GM18870 (cell line): ENCODE measurements at regions not wholly inside any gene's neighbourhood (a gene's known extent, or its start where the extent isn't known, plus 50 kb on each side); places are given as distances from the start of the nearest gene placed in this dataset.
"Not testable (repeated sequence)": the region's sequence is repeated elsewhere in the genome, so short reads cannot be mapped to it uniquely, and the experiment has no call there.

Source experiments
- ATAC-seq: cut with Tn5 transposase; IDR thresholded peaks from one replicate; pipeline ENCODE4 v1.9.1; 2021; ENCODE audit warnings: moderate library complexity; ENCODE audit not compliant: unreplicated experiment

- ATAC-seq, result no peak
Observed at GRCh38 chr5:1637639-1638481, 114.1 kb upstream of the LPCAT1 start.

- ATAC-seq, result no peak
Observed at GRCh38 chr5:1636981-1637638, 113.3 kb upstream of the LPCAT1 start.

- not testable (repeated sequence) for ATAC-seq
Observed at GRCh38 chr5:1636208-1636770, 112.5 kb upstream of the LPCAT1 start.

GRCh38 chr5:1635477-1635876 is 111.7 kb upstream of the LPCAT1 start:
- not testable (repeated sequence) for ATAC-seq

- no peak for ATAC-seq
Observed at GRCh38 chr5:1634337-1634661, 110.5 kb upstream of the LPCAT1 start.

GRCh38 chr5:1633605-1634336 is 110.0 kb upstream of the LPCAT1 start:
- ATAC-seq, result peak; percentile 84

- ATAC-seq, result not testable (repeated sequence)
Observed at GRCh38 chr5:1631004-1631403, 107.2 kb upstream of the LPCAT1 start.

- ATAC-seq, result not testable (repeated sequence)
Observed at GRCh38 chr5:1626397-1626796, 102.6 kb upstream of the LPCAT1 start.

- ATAC-seq, result not testable (repeated sequence)
Observed at GRCh38 chr5:1619531-1619930, 95.8 kb upstream of the LPCAT1 start.

- not testable (repeated sequence) for ATAC-seq
Observed at GRCh38 chr5:1618296-1618865, 94.6 kb upstream of the LPCAT1 start.

- ATAC-seq, result not testable (repeated sequence)
Observed at GRCh38 chr5:1617236-1617755, 93.5 kb upstream of the LPCAT1 start.

GRCh38 chr5:1613515-1613914 is 89.8 kb upstream of the LPCAT1 start:
- not testable (repeated sequence) for ATAC-seq

GRCh38 chr5:1610526-1610925 is 86.8 kb upstream of the LPCAT1 start:
- not testable (repeated sequence) for ATAC-seq

GRCh38 chr5:1609111-1609510 is 85.4 kb upstream of the LPCAT1 start:
- not testable (repeated sequence) for ATAC-seq

- not testable (repeated sequence) for ATAC-seq
Observed at GRCh38 chr5:1608336-1608735, 84.6 kb upstream of the LPCAT1 start.

GRCh38 chr5:1606951-1607350 is 83.2 kb upstream of the LPCAT1 start:
- not testable (repeated sequence) for ATAC-seq

- not testable (repeated sequence) for ATAC-seq
Observed at GRCh38 chr5:1603916-1604315, 80.2 kb upstream of the LPCAT1 start.

- ATAC-seq, result not testable (repeated sequence)
Observed at GRCh38 chr5:1601565-1601964, 77.8 kb upstream of the LPCAT1 start.

GRCh38 chr5:1598950-1599737 is 75.4 kb upstream of the LPCAT1 start:
- ATAC-seq, result peak; percentile 62

- not testable (repeated sequence) for ATAC-seq
Observed at GRCh38 chr5:1597093-1597473, 73.3 kb upstream of the LPCAT1 start.
